A172 (cell line): ENCODE measurements at regions not wholly inside any gene's neighbourhood (a gene's known extent, or its start where the extent isn't known, plus 50 kb on each side); places are given as distances from the start of the nearest gene placed in this dataset.

Experiments used
- DNase-seq: peaks from one replicate; pipeline ENCODE4 v3.0.0-alpha.2; 2015; ENCODE audit warnings: low spot score

- no peak for DNase-seq
Observed at GRCh38 chr6:126529637-126530362, 189.9 kb downstream of the CENPW start.

DNA sequence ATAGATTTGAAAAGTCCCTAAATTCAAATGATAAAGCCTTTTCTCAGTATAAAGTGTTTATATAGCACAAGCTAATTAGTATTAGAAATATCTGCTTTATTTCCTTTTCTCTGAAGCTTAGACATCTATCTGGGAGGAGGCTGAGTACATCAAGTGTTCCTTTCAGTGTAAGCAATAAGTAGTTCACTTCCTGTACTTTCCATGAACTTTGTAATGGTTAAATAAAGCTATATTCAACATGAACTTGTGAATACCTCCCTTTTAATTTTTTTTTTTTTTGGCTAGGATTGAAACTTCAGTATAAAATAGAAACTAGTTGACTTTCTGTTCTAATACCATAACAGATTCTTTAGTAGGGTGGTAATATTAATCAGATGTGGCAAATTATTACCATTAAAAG, 190.9 kb downstream of the CENPW start:
- DNase-seq = no peak

DNA sequence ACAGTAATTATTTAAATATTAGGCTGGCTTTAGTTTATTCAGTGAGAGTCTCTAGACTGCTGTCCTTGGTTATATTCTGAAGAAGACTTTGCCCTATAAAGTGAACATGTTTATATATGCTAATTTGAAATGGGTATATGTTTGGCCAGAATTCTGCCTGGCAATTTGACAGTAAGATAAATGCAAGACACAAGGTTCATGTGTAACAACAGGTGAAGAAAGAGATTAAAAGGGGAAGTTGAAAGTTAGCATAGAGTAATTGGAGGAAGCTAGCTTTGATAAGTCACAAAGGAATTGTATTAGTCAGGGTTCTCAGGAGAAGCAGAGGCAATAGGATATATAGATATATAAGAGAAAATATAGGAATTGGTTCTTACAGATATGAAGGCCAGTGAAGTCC, 191.4 kb downstream of the CENPW start:
- DNase-seq = no peak

- no peak for DNase-seq
Observed at GRCh38 chr6:126531840-126532239, 191.9 kb downstream of the CENPW start.

GRCh38 chr6:126534401-126534800, 194.5 kb downstream of the CENPW start:
- DNase-seq = no peak

GRCh38 chr6:126535138-126535537, 195.2 kb downstream of the CENPW start:
- DNase-seq = no peak

- no peak for DNase-seq
Observed at GRCh38 chr6:126535595-126535994, 195.7 kb downstream of the CENPW start.

- no peak for DNase-seq
Observed at GRCh38 chr6:126537061-126537816, 197.3 kb downstream of the CENPW start.

GRCh38 chr6:126539022-126539421, 199.1 kb downstream of the CENPW start:
- DNase-seq = peak; percentile 81

GRCh38 chr6:126540161-126540560, 200.2 kb downstream of the CENPW start:
- DNase-seq = no peak

DNA sequence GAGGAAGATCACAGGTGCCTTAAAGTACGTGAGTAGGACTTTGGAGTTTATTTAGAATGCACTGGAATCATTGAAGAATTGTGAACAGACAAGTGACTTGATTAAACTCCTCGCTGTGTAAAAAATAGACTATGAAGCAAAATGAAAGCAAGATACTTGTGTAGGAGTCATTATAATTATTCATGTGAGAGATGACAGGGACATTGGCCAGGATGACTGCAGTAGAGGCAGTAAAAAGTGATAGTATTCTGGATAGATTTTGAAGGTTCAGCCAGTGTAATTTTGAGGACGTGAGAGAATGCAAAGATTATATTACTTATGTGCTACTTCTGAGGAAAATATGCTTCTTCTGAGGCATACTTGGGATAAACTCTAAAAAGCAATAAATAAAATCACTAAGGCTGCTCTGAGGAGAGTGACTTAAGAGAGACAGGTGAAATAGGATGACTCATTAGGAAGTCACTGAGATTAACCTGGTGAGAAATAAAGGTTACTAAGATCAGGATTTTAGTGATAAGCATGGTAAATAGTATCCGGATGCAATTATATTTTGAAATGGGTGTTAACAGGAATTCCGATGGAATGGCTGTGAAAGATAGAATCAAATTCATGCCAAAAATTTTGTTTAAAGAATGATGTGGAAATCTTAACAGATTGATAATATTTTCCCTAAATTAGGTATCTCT, 202.0 kb downstream of the CENPW start:
- peak; percentile 10 for DNase-seq

DNA sequence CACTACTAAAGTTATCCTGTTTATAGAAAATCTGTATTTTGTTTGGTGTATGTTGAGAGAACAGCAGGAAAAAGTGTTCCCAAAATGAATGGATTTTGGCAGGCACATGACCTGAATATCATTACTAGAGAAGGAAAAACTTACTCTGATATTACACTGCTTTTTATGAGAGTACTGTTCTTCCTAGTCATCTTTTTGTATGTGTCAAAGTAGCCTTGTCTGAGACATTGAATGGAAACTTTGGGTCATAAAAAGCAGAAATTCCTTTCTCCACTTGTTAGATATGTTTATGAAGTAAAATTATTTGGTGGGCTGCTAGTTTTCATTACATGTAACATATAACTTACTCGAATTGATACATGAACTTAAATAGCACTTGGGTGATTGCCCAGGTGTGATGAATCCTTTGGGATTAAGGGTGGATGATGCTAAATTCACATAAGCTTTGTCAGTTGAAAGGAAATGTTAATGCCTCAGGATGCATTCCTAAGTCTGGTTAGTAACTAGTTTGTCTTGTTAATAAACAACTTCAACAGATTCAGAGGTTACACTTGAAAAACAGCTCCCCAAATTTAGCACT, 206.7 kb downstream of the CENPW start:
- DNase-seq = no peak

DNA sequence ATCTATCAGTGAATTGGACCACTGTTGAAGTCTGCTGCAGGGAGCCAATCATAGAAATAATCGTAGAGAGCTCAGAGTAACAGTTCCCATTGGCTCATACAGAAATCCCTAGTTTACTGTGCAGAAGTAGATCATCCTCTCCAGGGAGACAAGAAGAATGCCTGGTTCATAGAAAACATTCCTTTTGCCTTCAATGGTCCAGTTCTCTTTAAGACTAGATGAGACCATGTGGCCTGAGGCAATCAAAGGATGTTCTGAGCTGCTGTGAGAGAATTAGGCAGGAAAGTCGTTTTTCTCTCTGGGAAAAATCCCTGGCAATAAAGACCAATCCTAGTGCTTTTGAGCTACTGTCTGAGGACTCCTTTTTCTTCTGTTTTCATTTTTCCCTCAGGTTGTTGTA, 208.4 kb downstream of the CENPW start:
- no peak for DNase-seq

- DNase-seq = no peak
Observed at GRCh38 chr6:126550323-126550722, 210.4 kb downstream of the CENPW start.

DNA sequence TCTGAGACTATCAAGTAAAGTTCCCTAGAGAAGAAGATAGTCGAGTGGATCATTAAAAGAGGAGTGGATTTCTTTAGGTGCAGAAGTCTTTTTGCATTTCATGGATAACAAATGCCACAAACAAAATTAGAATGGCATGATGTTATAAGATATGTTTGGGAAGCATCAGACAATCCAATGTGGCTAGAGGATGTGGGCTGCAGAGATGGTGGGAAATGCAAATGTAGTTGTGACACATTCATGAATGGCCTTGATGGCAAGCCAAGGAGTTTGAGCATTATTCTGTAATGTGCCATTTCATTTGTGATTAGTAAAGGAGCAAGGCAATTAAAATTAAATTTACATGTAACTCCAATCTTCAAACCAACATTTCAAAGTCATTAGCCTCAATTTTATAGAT, 211.9 kb downstream of the CENPW start:
- DNase-seq = no peak

DNA sequence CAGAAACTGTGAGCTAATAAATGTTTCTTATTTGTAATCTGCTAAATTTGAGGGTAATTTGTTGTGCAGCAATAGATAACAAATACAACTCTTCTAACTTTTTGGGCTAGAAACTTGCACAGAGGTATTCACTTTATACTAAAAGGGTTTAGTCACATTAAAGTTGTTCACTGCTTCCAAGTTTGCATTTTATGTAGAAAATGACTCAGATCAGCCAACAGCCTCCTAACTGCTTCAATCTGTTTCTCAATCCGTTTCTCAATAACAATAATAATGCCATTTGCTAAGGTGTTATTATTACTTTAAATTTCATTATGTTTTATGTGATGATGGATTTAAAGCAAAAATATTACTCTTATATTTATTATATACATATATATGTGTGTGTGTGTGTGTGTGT, 213.9 kb downstream of the CENPW start:
- DNase-seq = no peak

- no peak for DNase-seq
Observed at GRCh38 chr6:126570507-126570906, 230.6 kb downstream of the CENPW start.

GRCh38 chr6:126574301-126574700, 234.4 kb downstream of the CENPW start:
- no peak for DNase-seq

DNA sequence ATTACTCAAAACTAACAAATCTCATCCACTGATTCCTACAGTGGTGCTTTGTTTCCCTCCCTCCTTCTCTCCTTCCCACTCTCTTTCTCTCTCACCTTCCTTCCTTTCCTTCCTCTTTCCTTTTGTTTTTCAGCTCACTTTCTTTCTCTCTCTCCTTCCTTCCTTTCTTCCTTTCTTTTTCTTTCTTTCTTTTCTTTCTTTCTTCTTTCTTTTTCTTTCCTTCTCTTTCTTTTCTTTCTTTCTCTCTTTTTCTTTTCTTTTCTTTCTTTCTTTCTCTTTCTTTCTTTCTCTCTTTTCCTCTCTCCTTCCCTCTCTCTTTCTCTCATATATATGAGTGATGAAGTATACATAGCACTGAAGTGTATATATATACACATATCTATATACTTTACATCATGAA, 241.4 kb downstream of the CENPW start:
- no peak for DNase-seq

- no peak for DNase-seq
Observed at GRCh38 chr6:126600258-126600916, 260.5 kb downstream of the CENPW start.

DNA sequence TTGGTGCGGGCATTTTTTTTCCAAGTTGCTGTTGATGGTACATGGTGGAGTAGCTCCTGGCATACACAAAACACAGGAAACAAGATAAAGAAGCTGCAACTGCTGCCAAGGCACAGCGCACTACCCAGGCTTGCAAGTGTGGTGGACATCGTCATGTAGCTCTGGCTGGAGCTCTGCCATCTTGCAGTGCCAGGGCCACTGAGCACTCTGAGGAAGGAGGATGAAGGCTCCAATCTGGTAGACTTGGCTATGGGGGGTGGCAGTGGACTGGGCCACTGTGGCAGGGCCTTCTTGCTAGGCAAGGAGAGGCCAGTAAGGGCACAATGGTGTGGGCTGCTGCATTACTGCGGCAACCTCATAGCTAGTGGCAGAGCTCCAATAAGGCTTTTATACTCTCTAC, 263.5 kb downstream of the CENPW start:
- no peak for DNase-seq

- no peak for DNase-seq
Observed at GRCh38 chr6:126605089-126605488, 265.2 kb downstream of the CENPW start.
